NOMO-1 treated with dmso at 0.1 percent for 144 hours (cell line): ENCODE measurements at regions not wholly inside any gene's neighbourhood (a gene's known extent, or its start where the extent isn't known, plus 50 kb on each side); places are given as distances from the start of the nearest gene placed in this dataset.
A peak's percentile ranks its signal among the peaks of the same experiment; 100 is the strongest.
"Not testable (repeated sequence)": the region's sequence is repeated elsewhere in the genome, so short reads cannot be mapped to it uniquely, and the experiment has no call there.

Source experiments
- DNase-seq: peaks from one replicate; lab custom pipeline; 2025; ENCODE audit not compliant: unreplicated experiment; lab: John Stamatoyannopoulos, UW

DNA sequence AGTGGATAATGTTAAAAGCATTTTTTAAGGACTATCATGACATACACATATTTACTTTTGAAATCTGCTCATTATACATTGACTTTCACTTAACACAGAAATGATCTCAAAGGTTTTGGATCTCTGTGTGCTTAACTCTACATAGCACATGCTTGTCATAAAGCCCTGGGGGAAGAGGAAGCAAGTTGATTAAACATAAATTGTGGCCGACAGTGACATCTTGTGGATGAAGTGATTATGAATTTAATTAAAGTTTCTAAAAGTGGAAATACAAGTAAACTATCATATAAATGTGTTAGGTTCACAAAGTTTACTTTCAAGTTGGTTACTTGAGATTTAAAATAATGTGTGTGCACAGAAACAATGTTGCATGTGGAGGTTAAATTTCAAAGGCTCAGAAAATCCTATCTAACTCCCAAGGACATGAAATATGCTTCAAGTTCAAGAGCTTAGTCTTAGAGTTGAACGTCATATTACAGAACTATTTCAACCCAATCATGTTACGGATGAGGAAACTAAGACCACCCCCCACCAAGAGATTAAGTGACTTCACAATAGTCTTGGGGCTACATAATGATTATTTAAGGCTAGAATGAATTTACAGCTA lies 1247.8 kb downstream of the GATA3 start:
- DNase-seq, result peak; percentile 14

DNA sequence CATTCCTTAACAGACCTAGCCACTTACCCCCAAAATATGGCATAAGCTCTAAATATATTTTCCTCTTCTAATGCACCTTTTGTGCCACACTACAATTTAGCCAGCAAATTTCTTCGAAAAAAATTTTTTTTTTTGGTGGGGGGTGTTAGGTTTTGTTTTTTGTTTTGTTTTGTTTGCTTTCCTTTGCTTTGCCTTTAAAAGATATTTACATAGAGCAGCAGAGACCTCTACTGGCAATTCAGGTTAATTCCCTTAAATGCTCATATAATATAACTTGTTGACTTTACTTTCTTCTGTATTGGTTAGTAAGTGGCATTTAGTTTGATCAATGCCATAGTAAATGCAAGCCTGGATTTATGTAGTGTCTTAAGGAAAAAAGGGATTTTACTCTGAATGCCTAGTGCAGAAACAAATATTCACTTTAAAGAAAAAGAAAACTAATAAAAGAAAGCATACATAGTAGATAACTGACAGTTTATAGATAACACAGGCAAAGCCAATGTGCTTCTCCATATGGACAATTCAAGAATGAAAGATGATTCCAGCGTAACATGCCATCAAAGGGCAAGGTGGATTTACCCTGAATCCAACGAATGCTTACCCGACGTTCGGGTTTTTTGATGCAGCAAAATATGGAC lies 1250.6 kb downstream of the GATA3 start:
- DNase-seq, result no peak

DNA sequence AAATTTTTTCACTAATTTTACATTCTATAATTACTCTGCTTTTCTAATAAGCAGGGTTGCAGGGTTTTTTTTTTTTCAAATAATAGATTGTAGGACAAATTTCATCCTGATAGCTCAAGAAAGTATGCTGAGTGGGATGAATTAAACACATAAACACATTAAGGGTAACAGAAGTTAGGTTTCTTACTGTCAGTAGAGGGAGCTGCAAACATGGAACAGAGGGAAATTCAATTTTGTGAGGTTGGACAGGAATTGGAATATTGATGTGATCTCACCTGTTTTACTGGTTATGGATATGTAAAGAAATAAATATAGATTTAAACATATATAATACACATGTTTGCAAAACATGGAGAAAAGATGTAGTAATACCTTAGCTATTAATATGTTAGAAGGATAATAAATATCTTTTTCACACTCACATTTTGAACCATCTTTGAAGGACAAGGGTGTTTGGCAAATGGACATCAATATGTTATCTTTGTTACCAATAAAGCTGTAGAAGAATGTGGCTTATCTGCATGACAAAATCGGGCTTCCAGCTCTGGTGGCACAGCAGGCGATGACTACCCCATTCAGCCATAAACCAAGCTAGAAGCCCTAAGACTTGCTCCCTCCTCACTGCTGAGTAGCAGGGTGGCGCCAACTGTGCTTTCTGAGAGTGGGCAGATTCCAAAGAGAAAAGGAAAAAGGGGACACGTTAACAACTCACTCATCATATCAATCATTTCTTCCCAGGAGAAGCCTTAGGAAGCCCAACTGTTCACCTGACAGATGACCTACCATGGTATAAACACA lies 1257.4 kb downstream of the GATA3 start:
- no peak for DNase-seq

DNA sequence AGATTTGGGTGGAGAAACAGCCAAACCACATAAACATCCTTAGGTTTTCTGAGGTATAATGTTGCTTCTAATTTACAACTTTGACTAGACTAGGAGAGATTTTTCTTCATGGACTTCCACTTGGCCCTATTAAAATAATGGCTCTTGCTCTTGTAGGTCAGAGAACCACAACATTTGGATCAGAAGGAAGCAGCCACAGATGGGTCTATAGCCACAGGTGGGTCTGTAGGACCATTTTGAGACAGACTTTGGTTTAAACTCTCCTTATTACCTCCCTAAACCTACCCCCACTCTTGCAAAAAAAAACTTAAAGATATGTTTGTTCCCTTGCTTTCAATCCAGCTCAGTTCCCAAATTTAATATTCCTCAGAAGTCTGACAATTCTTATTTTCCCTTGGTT lies 1260.8 kb downstream of the GATA3 start:
- no peak for DNase-seq

DNA sequence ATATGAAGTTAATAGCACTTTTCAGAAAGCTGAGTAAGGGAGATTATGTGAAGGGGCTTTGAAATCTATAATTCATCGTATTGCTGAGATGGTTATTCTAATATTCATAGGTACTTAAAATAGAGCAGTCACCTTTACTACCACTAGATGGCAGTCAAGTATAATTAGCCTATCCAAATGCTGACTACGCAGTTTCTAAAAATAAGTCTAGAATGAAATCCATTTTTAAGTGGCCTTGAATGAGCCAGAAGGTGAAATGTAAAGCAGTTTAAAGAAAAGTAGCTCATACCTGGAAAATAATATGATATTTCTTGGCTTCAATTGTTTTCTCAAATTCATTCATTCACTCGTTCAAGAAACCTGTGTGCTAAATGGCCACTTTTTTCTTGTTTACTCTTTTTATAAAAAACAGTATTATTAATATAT lies 1277.1 kb downstream of the GATA3 start:
- DNase-seq, result no peak

DNA sequence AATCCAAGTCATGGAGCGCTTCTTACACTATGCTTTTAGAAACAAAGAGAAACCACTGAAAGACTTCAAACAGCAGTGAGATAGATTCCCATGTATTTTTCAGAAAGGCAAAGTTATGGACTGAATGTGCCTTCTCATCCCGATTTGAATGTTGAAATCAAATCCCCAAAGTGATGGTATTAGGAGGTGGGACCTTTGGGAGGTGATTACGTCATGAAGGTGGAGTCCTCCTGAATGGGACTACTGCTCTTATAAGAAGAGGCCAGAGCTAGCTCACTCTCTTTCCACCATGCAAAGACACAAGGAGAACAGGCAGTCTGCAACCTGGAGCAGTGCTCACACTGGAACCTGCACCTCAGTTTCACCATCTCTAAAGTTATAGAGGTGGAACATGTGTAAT lies 1279.8 kb downstream of the GATA3 start:
- no peak for DNase-seq

DNA sequence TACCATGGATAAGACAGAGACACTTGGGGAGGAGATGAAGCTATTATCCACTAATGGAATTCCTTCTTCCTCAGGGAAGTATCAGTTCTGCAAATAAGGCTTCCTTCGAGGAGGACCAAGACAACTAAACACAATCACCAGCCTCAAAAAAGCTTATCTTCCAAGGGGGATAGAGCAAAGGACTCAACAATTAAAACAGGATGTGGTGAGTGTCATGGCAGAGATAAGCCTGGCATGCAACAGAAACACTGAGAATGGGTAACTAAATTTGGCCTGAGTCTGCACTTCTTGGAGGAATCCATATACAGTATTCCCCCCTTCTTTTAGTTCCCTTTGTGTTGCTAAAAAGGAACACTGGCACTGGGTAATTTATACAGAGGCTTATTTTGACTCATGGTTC lies 1285.2 kb downstream of the GATA3 start:
- DNase-seq, result no peak

DNA sequence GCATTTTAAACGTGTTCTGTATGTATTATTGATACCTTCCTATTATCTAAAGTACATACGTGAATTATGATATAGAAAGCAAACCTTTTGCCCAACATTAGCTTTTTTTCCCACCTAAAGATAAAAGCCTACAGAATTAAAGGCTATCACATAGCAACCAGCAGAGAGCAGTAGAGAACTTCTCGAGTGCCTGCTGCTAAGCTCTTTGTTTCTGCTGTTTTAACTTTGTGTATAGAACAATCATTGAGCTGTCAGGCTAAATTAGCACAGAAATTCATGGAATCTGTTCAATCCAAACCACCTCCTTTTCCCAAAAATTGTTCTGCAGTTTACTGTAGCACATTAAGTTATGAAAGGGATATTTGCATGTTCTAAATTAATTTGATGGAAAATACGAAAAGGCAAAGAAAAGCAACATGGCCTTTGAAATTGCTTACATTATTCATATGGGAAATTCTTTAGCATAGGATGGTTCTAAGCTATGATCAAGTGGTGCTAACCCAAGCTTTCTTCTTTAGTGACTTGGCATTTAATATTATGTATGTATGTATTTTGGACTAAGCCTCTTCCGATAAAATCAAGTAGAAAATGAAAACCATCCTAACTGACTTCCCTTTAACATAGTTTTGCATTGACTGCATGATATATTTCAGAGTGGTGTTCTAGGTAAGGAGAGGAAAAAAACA lies 1288.5 kb downstream of the GATA3 start:
- DNase-seq, result peak; percentile 40

DNA sequence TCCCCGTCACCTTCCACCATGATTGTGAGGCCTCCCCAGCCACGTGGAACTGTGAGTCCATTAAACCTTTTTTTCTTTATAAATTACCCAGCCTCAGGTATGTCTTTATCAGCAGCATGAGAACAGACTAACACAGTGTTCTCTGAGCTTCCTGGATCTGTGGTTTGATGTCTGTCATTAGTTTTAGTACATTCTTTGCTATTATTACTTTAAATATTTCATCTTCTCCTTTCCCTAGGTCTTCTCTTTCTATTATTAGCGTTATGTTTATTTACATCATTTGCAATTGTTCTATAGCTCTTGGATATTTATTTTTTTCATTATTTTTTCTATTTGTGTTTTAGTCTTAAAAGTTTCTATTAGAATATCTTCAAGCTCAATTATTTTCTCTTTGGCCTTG lies 1293.4 kb downstream of the GATA3 start:
- not testable (repeated sequence) for DNase-seq

DNA sequence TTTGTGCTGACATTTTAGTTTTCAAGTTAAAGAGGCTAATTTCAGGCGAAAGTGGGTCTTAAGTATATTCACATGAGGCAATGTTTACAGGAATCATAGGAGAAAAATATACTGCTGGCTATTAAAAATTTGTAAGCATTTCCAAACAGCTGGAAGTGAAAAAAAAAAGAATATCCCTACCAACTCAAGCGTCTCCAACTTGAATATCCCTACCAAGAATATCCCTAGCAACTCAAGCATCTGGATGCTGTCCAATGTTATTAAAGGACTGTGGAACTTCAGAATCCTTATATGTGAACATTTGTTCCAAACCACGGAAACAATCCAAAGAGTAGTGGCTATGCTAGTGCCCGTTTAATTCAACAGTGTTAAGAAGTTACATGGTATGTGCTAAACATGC lies 1303.0 kb downstream of the GATA3 start:
- DNase-seq, result no peak

DNA sequence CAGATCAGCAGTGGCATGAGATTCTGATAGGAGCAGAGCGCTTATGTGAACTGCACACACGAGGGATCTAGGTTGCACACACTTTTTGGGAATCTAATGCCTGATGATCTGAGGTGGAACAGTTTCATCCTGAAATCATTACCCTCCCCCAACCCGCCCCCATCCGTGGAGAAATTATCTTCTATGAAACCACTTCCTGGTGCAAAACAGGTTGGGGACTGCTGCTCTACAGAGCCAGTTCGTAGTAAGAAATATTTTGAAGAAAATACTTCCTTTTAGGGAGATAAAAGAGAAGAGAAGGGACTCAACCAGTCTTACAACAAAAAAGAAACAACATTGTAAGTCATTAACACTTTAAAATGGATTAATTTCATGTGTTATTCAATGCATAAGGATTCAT lies 1308.2 kb downstream of the GATA3 start:
- no peak for DNase-seq

DNA sequence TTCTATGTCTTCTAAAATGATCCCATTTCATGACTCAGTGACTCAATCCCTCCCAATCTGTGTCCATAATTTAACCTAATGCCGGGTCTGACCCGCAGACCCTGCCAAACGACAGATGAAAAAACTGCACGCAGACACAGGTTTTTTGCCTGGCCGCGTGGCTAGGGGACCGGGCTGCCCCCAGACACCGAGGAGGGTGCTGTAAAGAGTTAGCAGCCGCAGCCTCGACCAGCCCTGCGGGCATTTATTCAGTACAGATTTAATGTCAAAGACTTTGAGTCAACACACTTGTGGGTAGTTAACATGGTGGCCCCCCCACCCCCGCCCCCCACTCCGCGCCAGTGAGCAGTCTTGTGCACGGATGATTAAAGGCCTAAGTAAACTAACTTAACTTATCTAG lies 1324.7 kb downstream of the GATA3 start:
- DNase-seq, result no peak

DNA sequence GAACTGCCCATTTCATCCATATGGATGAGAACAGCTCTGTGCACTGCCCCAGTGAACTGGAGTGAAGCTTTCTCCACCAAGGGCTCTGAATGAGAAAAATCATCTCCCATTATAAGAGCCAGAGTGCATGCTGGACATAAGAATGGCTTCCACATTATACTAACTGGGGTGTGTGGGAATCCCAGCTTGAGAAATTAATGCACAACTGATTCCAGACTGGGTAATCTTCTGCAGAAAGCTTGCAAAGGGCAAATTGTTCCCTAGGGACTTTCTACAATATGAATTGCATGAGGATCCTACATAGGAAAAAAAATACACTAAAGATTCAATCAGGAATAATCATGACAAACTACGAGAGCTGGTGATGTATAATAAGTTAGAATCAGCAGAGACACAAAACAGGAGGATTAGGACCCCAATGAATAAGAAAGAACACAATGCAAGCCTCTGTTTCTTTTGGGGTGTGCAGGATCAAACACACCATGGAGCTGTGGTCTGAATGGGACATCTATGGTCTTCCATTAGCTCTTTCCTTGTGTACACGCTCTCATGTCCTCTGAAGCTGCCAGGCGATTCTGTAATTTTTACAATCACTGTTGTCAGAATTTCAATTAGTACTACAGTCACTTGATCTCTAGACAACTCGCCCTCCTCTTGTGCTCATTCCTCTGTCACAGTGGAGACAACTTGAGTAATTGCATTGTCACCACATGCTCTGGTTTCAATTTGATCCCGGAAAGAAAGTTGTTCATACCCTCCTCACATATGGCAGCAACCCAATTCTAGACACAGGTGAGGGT lies 1327.4 kb downstream of the GATA3 start:
- DNase-seq, result no peak

DNA sequence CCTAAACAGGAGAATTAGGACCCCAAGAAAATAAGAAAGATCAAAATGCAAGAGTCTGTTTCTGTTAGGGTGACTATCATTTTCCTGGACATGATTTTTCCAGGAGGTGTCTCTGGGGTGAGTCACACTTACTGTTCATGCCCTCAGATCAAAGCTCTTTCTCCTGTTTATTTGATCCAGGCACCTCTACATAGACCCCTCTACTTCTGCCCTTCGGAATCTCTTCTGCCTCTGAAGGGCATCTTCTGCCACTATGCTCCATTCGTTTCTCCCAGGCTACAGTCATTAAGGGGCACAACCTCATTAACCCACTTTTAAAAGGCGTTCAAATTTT lies 1328.0 kb downstream of the GATA3 start:
- DNase-seq, result no peak

DNA sequence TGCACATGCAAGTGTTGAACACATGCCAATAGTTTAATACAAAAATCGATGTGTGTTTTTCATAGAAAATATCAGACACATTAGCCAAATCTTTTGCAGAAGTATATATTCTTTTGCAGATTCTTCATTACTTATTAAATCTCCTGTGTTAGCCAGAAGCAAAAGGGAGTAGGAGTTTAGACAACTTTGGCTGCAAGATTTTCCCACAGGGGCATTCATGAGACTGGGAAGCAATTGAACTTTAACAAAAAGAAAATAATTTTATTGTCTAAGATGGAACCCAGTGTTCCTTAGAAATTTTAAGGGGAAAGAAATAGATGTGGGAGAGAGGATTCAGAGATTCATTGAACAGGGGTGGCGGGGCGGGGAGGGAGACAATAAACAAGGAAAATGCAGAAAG lies 1336.0 kb downstream of the GATA3 start:
- no peak for DNase-seq

DNA sequence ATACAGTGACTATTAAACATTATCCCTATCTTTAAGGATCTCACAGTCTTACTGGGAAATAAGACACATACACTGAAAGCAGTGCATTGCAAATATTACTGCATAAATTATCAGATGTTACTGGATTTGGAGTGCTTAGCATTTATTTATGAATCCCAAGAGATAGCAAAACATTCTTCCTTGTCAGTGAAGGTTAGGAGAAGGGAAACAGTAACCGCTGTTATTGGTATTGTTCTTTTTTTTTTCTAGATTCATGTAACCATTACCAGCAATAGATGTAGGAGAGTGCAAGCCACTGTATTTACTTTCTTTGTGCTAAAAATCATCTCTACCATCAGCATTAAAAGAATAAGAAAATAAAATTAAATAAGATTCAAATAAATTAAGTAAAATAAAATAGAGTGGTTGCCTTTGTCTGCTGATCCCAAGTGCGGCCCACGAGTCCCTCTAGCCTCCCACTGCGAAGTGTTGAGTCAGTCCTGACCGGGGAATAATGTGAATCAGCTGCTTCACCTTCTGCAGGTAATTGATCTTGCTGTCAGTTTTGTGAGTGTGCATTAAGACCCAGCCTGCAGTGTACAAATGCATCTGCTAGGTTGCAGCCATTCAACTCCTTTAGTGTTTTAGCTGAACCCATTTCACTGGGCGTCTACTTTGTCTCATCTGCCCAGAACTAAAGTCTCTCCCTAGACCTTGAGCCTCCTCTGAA lies 1344.9 kb downstream of the GATA3 start:
- DNase-seq, result no peak

DNA sequence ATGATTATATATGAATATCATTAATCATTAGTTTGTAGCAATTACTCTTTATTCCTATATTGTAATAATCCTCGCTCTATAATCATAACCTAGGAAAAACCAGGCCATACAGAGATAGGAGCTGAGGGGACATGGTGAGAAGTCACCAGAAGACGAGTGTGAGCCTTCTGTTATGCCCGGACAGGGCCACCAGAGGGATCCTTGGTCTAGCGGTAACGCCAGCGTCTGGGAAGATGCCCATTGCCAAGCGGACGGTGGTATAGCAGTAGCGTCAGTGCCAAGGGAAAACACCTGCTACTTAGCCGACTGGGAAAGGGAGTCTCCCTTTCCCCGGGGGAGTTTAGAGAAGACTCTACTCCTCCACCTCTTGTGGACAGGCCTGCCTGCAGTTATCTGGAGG lies 1347.6 kb downstream of the GATA3 start:
- DNase-seq, result not testable (repeated sequence)

DNA sequence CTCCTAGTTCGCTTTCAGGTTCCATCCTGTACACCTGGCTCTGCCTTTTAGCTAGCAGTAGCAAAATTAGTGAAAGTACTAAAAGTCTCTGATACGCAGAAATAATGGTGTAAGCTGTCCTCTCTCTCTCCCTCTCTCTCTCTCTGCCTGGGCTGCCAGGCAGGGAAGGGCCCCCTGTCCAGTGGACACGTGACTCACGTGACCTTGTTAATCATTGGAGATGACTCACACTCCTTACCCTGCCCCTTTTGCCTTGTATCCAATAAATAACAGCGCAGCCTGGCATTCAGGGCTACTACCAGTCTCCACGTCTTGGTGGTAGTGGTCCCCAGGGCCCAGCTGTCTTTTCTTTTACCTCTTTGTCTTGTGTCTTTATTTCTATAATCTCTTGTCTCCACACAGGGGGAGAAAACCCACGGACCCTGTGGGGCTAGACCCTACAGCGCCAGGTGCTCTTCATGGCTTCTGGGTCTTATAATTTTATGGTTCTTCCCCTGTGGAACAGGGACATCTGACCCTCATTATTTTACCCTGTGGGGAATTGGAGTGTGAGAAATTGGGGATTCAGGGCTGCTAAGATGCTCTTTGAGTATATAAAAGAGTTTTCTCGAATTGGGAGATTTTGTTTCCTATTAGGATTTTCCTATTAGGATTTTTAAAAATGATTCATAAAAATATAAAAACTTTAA lies 1348.2 kb downstream of the GATA3 start:
- not testable (repeated sequence) for DNase-seq

DNA sequence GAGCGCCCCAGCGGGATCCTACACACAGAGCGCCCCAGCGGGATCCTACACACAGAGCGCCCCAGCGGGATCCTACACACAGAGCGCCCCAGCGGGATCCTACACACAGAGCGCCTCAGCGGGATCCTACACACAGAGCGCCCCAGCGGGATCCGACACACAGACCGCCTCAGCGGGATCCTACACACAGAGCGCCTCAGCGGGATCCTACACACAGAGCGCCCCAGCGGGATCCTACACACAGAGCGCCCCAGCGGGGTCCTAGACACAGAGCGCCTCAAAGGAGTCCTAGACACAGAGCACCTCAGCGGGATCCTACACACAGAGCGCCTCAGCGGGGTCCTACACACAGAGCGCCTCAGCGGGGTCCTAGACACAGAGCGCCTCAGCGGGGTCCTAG lies 1352.7 kb downstream of the GATA3 start:
- not testable (repeated sequence) for DNase-seq

DNA sequence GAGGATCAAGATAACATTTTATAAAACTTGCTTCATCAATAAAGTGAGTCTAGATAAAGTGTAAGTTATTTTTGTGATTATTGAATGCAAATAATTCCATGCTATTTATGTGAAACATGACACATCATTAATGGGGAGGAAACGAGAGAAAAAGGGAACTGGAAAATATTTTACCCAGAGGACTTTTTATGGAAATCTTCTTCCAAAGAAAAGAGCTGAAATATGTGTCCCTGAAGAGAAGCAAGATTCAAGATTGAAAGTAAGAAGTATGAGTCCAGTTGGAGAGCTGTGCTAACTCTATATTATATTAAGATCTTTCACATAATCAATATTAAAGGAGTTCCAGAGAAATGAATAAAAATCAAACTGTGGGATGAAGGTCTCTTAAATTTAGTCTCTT lies 1361.8 kb downstream of the GATA3 start:
- DNase-seq, result no peak
